GM23248 (cell line): ENCODE measurements at regions not wholly inside any gene's neighbourhood (a gene's known extent, or its start where the extent isn't known, plus 50 kb on each side); places are given as distances from the start of the nearest gene placed in this dataset.

Source experiments
- DNase-seq: peaks from one replicate; pipeline ENCODE4 v3.0.0-alpha.2; 2015
- H2AFZ ChIP-seq: fragments of 200-600 bp; sonication (generic); 2 replicates; pipeline ENCODE4 v1.6.1; 2016; ENCODE audit warnings: antibody characterized with exemption
- H3F3A ChIP-seq: fragments of 200-600 bp; sonication (generic); 2 replicates; pipeline ENCODE4 v1.6.1; 2016; ENCODE audit warnings: mild to moderate bottlenecking, antibody characterized with exemption, mixed run types; ENCODE audit not compliant: insufficient read depth
- H3K27ac ChIP-seq: fragments of 200-600 bp; sonication (generic); 2 replicates; pipeline ENCODE4 v1.5.1; 2016; ENCODE audit warnings: mild to moderate bottlenecking
- H3K27me3 ChIP-seq: fragments of 200-600 bp; sonication (generic); replicated peaks from 2 replicates; pipeline ENCODE4 v1.6.1; 2016; ENCODE audit warnings: mild to moderate bottlenecking; ENCODE audit not compliant: insufficient read depth
- H3K36me3 ChIP-seq: fragments of 200-600 bp; sonication (generic); 2 replicates; pipeline ENCODE4 v1.6.1; 2016; ENCODE audit warnings: low read depth, mild to moderate bottlenecking
- H3K4me1 ChIP-seq: fragments of 200-600 bp; sonication (generic); 2 replicates; pipeline ENCODE4 v1.6.1; 2016; ENCODE audit warnings: mild to moderate bottlenecking; ENCODE audit not compliant: insufficient read depth
- H3K4me2 ChIP-seq: fragments of 200-600 bp; sonication (generic); one replicate; pipeline ENCODE4 v1.6.1; 2016; ENCODE audit warnings: mild to moderate bottlenecking; ENCODE audit not compliant: unreplicated experiment
- H3K4me3 ChIP-seq: fragments of 200-600 bp; sonication (generic); 2 replicates; pipeline ENCODE4 v1.5.1; 2016; ENCODE audit warnings: mild to moderate bottlenecking
- H3K79me2 ChIP-seq: fragments of 200-600 bp; sonication (generic); 2 replicates; pipeline ENCODE4 v1.6.1; 2016; ENCODE audit warnings: mild to moderate bottlenecking; ENCODE audit not compliant: insufficient read depth
- H3K9ac ChIP-seq: fragments of 200-600 bp; sonication (generic); 2 replicates; pipeline ENCODE4 v1.6.1; 2016; ENCODE audit warnings: mild to moderate bottlenecking
- H3K9me2 ChIP-seq: fragments of 200-600 bp; sonication (generic); 2 replicates; pipeline ENCODE4 v1.6.1; 2016; ENCODE audit warnings: mixed run types, mild to moderate bottlenecking, moderate library complexity; ENCODE audit not compliant: insufficient read depth
- H3K9me3 ChIP-seq: fragments of 200-600 bp; sonication (generic); one replicate; pipeline ENCODE4 v1.6.1; 2017; ENCODE audit warnings: low read depth
- H4K20me1 ChIP-seq: fragments of 200-600 bp; sonication (generic); 2 replicates; pipeline ENCODE4 v1.6.0; 2016; ENCODE audit not compliant: insufficient read depth
- EZH2 ChIP-seq: fragments of 200-600 bp; sonication (generic); IDR thresholded peaks from 2 replicates; pipeline ENCODE4 v1.6.1; 2018; ENCODE audit warnings: antibody characterized with exemption, mild to moderate bottlenecking; ENCODE audit not compliant: insufficient read depth, poor library complexity, severe bottlenecking
- EZH2phosphoT487 ChIP-seq: fragments of 200-600 bp; sonication (generic); IDR thresholded peaks from 2 replicates; pipeline ENCODE4 v1.6.1; 2018; ENCODE audit warnings: antibody characterized with exemption, moderate library complexity, mild to moderate bottlenecking, low read depth; ENCODE audit not compliant: insufficient read depth
- WGBS, 2 experiments: methylation state at CpG; one replicate each; pipeline ENCODE4 v1.1.6; 2015 to 2017; ENCODE audit warnings: low lambda C conversion rate in 2 of 2, low coverage in 1 of 2; ENCODE audit errors: missing lambda C conversion rate in 2 of 2; 5-methylcytosine and 5-hydroxymethylcytosine counted together
- in situ Hi-C: fragments of 300-500 bp; cut with MboI; formaldehyde crosslinking; loops from 2 replicates; pipeline ENCODE4 v1.15.0; 2020

GRCh38 chr10:131435232-131435631 lies 123.7 kb upstream of the TCERG1L start:
- no peaks in the 10 kb centered on the region for H3K9me3 ChIP-seq
- 48 to 61% methylated on average over 9 of the region's 9 CpGs for WGBS, 2 experiments

GRCh38 chr10:131435760-131436457 lies 124.4 kb upstream of the TCERG1L start:
- Histone ChIP-seq H3K4me1 (no peaks in the 10 kb centered on the region), H3F3A (peaks cover 8% of the 10 kb centered on the region), H3K9me2 (no peaks in the 10 kb centered on the region), H3K9ac (no peak overlapping the region), H3K27ac (no peak overlapping the region), H3K79me2 (no peaks in the 10 kb centered on the region), H4K20me1 (no peaks in the 10 kb centered on the region), H2AFZ (no peak overlapping the region), H3K27me3 (peaks cover 18% of the 10 kb centered on the region), H3K9me3 (no peaks in the 10 kb centered on the region), H3K4me3 (no peak overlapping the region), H3K36me3 (no peaks in the 10 kb centered on the region), H3K4me2 (peak overlapping the region; percentile 36)
- 32 to 35% methylated on average over 18 of the region's 18 CpGs for WGBS, 2 experiments
- in situ Hi-C loops: no loop called here
- DNase-seq: peak; percentile 65
- no peak for TF ChIP-seq EZH2
- no peak for TF ChIP-seq EZH2phosphoT487

More at GRCh38 chr10:131435232-131435631, 123.7 kb upstream of the TCERG1L start:
- Histone ChIP-seq H3K4me3 (no peak overlapping the region), H3K4me2 (no peak overlapping the region), H3K27me3 (peaks cover 22% of the 10 kb centered on the region), H3F3A (peaks cover 8% of the 10 kb centered on the region), H3K36me3 (no peaks in the 10 kb centered on the region), H3K4me1 (no peaks in the 10 kb centered on the region), H3K27ac (no peak overlapping the region), H2AFZ (no peak overlapping the region), H3K9ac (no peak overlapping the region), H3K9me2 (no peaks in the 10 kb centered on the region), H3K79me2 (no peaks in the 10 kb centered on the region), H4K20me1 (no peaks in the 10 kb centered on the region)
- TF ChIP-seq EZH2phosphoT487 (no peak), EZH2 (no peak)
- no peak for DNase-seq
- in situ Hi-C loops: no loop called here

- H3K27ac ChIP-seq: no peak overlapping the region
- no peaks in the 10 kb centered on the region for H3K9me2 ChIP-seq
- H3K36me3 ChIP-seq: no peaks in the 10 kb centered on the region
- H3F3A ChIP-seq: peaks cover 8% of the 10 kb centered on the region
- no peak overlapping the region for H3K4me3 ChIP-seq
- WGBS, 2 experiments: 0 to 2% methylated on average over 4 of the region's 4 CpGs
- TF ChIP-seq EZH2 (no peak), EZH2phosphoT487 (no peak)
- no peaks in the 10 kb centered on the region for H3K4me1 ChIP-seq
- H3K4me2 ChIP-seq: peak overlapping the region; percentile 36
- H4K20me1 ChIP-seq: no peaks in the 10 kb centered on the region
- no peaks in the 10 kb centered on the region for H3K79me2 ChIP-seq
- H3K9ac ChIP-seq: no peak overlapping the region
- peak; percentile 26 for DNase-seq
- no peak overlapping the region for H2AFZ ChIP-seq
- no peaks in the 10 kb centered on the region for H3K9me3 ChIP-seq
- in situ Hi-C loops: no loop called here
- H3K27me3 ChIP-seq: peaks cover 13% of the 10 kb centered on the region
These were observed 124.9 kb upstream of the TCERG1L start for GRCh38 chr10:131436458-131436857.

GRCh38 chr10:131437556-131438475 lies 126.3 kb upstream of the TCERG1L start:
- in situ Hi-C loops: no loop called here
- H3K9me3 ChIP-seq: no peaks in the 10 kb centered on the region

More at GRCh38 chr10:131437556-131438475, 126.3 kb upstream of the TCERG1L start:
- Histone ChIP-seq H3K79me2 (no peaks in the 10 kb centered on the region), H2AFZ (no peak overlapping the region), H3K9ac (no peak overlapping the region), H4K20me1 (no peaks in the 10 kb centered on the region), H3K27me3 (peaks cover 12% of the 10 kb centered on the region), H3K36me3 (no peaks in the 10 kb centered on the region), H3F3A (peaks cover 8% of the 10 kb centered on the region), H3K4me2 (no peak overlapping the region), H3K9me2 (no peaks in the 10 kb centered on the region), H3K27ac (no peak overlapping the region), H3K4me1 (no peaks in the 10 kb centered on the region), H3K4me3 (no peak overlapping the region)
- DNase-seq: no peak
- no peak for TF ChIP-seq EZH2phosphoT487
- TF ChIP-seq EZH2: no peak
- 40 to 44% methylated on average over 12 to 13 of the region's 13 CpGs for WGBS, 2 experiments
